Stomach smooth muscle (tissue), 2 donors: ENCODE measurements at regions not wholly inside any gene's neighbourhood (a gene's known extent, or its start where the extent isn't known, plus 50 kb on each side); places are given as distances from the start of the nearest gene placed in this dataset.

Experiments
- H3K27ac ChIP-seq: one replicate; pipeline ENCODE4 v1.7.0; 2013; ENCODE audit warnings: mild to moderate bottlenecking, low read length, inconsistent platforms
- H3K27me3 ChIP-seq, 2 donors: one replicate each; pipeline ENCODE4 v1.7.0; 2013; ENCODE audit warnings: low read length in 2 of 2; ENCODE audit not compliant: insufficient read depth in 2 of 2, control insufficient read depth in 1 of 2
- H3K36me3 ChIP-seq, 2 donors: one replicate each; pipeline ENCODE4 v1.7.0; 2013; ENCODE audit warnings: low read length in 2 of 2; ENCODE audit not compliant: control insufficient read depth in 2 of 2, insufficient read depth in 2 of 2
- H3K4me1 ChIP-seq: one replicate; pipeline ENCODE4 v1.7.0; 2013; ENCODE audit warnings: low read length; ENCODE audit not compliant: control insufficient read depth, insufficient read depth
- H3K4me3 ChIP-seq, 2 donors: one replicate each; pipeline ENCODE4 v1.7.0; 2013; ENCODE audit warnings: low read length in 2 of 2
- H3K9ac ChIP-seq, 2 donors: one replicate each; pipeline ENCODE4 v1.7.0; 2013; ENCODE audit warnings: low read length in 2 of 2, mild to moderate bottlenecking in 1 of 2
- H3K9me3 ChIP-seq, 2 donors: one replicate each; pipeline ENCODE4 v1.7.0; 2013; ENCODE audit warnings: low read length in 2 of 2; ENCODE audit not compliant: control insufficient read depth in 2 of 2
- donor health status: healthy.
- donor health status: Pancreatic carcinoma.

DNA sequence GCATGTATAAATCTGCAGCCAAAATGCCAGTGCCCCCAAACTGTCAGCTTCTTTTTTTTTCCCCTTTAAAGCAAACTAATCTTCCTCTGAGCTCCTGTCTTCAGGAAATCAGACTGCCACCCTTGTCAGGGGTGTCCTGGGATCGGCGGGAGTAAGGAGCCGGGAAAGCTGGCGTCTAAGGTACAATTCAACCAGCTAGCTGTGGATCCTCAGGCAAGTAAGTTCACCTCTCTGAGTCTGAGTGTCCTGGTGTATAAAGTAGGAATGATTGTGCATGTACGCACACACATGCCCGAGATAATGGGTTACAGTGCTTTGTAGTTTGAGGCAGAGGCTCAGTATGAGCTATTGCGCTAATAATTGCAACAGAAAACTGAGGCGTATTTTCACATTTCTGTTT, 98.3 kb downstream of the ANKRD60 start:
- H3K9me3 ChIP-seq: peaks cover 3 to 5% of the 10 kb centered on the region in 2 donors
- H3K36me3 ChIP-seq: no peaks in the 10 kb centered on the region
- peaks cover 7% of the 10 kb centered on the region for H3K4me1 ChIP-seq
- peaks cover 0 to 6% of the 10 kb centered on the region in 2 donors for H3K27me3 ChIP-seq
- H3K4me3 ChIP-seq: no peak overlapping the region
- H3K9ac ChIP-seq: no peak overlapping the region
- H3K27ac ChIP-seq: no peak overlapping the region

DNA sequence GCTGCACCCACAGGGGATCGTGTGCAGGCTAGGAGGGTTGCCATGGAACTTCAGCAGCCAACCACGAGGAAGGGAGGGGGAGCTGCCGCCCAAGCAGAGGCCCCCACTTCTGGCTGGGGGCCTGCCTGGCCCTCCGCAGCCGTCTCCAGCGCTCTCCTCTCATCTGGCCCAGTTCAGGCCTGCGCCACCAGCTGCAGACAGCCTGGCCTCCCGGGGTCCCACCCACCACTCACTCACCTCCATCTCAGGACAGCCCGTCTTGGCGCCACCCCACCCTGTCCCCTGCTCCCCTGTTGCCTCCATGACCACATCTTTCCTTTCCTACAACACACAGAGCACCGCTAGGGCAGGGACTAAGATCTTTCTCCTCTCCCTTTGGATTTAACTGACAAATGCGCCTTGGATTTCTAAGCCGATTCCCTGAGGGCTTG, 98.7 kb downstream of the ANKRD60 start:
- H3K9me3 ChIP-seq: peaks cover 4 to 7% of the 10 kb centered on the region in 2 donors
- peaks cover 0 to 5% of the 10 kb centered on the region in 2 donors for H3K27me3 ChIP-seq
- H3K4me1 ChIP-seq: peaks cover 7% of the 10 kb centered on the region
- no peaks in the 10 kb centered on the region for H3K36me3 ChIP-seq
- H3K4me3 ChIP-seq: no peak overlapping the region
- no peak overlapping the region for H3K27ac ChIP-seq
- no peak overlapping the region for H3K9ac ChIP-seq

DNA sequence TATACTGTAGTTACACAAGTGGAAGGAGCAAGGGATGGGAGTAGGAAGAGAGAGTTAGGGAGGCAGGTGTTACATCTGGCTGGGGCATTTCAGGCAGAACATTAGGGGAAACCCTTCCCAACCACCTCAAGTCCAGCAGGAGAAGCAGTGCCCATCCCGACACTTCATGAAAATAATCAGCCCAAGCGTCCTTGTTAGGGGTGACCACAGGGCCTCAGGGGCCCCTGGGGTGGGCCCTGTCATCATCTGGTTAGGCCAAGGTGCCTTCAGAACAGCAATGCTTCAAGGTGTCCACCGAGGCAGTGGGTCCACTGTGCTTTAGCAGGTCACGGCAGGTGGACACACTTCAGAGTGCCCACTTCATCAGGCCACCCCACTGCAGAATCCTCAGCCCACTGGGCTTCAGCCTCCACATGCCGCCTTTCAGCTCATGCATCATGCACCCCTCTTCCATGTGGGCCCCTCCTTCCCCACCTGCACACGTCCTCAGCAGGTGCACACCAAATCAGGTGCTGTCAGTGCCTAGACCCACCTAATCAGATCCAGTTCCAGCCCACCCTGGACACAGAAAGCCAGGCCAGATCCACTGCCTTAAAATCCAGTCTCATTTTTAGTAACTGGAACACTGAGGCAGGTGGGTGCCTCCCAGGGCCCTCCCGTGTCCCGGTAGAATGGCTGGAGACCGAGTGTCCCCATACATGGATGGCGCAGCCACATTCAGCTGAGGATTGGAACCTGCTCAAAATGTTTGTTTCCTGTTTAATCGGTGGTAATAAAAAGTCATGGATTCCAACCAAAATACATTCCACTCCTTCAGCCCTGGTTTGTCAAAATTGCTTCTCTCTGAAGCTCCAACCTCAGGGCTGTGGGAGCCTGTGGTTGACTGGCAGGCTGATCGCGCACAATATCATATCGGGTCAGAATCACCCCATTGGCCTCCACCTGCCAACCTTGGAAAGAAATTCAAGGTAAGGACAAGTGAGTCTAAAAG, 99.5 kb downstream of the ANKRD60 start:
- Histone ChIP-seq H3K9ac (no peak overlapping the region), H3K27me3 (peaks cover 0 to 5% of the 10 kb centered on the region in 2 donors), H3K36me3 (no peaks in the 10 kb centered on the region), H3K4me1 (peaks cover 7% of the 10 kb centered on the region), H3K9me3 (peaks cover 4 to 14% of the 10 kb centered on the region in 2 donors), H3K4me3 (no peak overlapping the region), H3K27ac (no peak overlapping the region)

DNA sequence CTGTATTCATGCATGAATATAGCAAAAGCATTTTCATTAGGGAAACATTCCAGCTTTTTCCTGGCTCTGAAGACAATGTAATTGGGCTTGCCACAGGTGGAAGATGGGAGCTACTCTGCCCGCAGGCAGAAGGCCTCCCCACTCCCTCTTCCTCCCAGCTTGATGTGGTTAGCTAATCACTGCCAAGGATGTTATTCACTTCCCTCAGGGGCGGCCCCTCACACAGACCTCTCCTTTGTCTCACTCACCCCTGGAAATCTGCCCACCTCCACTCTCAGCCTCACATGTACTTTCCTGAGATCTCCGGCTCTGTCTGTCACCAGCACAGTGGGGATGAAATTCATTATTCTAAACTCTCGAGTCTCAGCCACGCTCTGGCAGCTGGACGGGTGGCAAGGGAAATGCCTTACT, 100.7 kb downstream of the ANKRD60 start:
- H3K27me3 ChIP-seq: peaks cover 0 to 3% of the 10 kb centered on the region in 2 donors
- no peak overlapping the region for H3K27ac ChIP-seq
- H3K36me3 ChIP-seq: no peaks in the 10 kb centered on the region
- no peak overlapping the region for H3K4me3 ChIP-seq
- no peak overlapping the region for H3K9ac ChIP-seq
- H3K9me3 ChIP-seq: peaks cover 4 to 15% of the 10 kb centered on the region in 2 donors
- H3K4me1 ChIP-seq: peaks cover 7% of the 10 kb centered on the region

DNA sequence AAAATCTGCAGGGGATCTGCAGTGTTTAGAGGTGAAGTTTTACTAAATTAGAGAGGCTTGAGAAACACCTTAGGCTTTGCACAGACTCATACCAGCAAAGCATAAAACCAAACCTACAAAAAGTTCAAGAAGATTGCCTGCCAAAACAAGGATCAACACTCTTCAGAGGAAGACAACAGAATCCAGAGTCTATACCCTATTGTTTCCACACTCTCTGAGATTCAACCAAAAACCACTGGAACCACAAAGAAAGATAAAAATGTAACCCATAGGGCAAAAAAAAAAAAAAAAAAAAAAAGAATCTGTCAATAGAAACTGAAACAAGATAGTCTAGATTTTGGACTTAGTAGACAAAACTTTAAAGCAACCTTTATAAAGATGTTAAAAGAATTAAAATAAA, 102.7 kb downstream of the ANKRD60 start:
- Histone ChIP-seq H3K36me3 (no peaks in the 10 kb centered on the region), H3K4me3 (no peak overlapping the region), H3K27ac (no peak overlapping the region), H3K4me1 (peaks cover under 1% of the 10 kb centered on the region), H3K9ac (no peak overlapping the region), H3K9me3 (peaks cover 4 to 15% of the 10 kb centered on the region in 2 donors), H3K27me3 (peaks cover 0 to 2% of the 10 kb centered on the region in 2 donors)

DNA sequence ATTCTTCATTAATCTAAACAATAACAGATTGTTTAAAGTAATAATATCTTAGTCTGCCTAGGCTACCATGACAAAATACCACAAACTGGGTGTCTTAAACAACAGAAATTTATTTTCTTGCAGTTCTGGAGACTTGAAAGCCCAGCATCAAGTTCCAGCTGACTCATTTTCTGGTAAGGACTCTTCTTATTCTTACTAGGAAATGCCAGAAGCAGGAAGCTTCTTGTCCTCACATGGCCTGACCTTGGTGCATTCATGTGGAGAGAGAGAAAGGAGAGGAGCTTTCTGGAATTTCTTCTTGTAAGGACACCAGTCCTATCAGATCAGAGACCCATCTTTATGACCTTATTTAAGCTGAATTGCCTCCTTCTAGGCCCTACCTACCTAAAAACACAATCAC, 110.5 kb downstream of the ANKRD60 start:
- Histone ChIP-seq H3K4me1 (no peaks in the 10 kb centered on the region), H3K4me3 (no peak overlapping the region), H3K9ac (no peak overlapping the region), H3K27me3 (no peaks in the 10 kb centered on the region), H3K27ac (no peak overlapping the region), H3K36me3 (no peaks in the 10 kb centered on the region), H3K9me3 (peaks cover 2 to 6% of the 10 kb centered on the region in 2 donors)

DNA sequence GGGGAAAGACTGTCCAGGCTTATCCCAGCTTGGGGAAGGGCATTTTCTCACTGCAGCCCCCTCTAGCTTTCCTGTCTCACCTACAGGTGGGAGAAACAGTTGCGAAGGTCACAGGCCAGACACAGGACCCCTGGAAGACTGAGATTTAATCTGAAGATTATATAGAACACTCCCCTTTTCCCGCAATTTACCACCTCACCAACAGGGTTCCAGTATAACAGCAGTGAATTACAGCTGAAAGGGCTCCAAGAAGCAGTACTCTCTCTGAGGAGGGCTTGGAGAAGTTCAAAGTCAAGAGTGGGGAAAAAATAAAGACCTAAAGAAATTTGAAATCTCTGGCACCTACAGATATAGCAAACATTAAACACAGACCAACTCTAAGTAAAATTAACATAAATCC, 111.9 kb downstream of the ANKRD60 start:
- no peak overlapping the region for H3K4me3 ChIP-seq
- no peak overlapping the region for H3K27ac ChIP-seq
- no peaks in the 10 kb centered on the region for H3K27me3 ChIP-seq
- peaks cover 2 to 6% of the 10 kb centered on the region in 2 donors for H3K9me3 ChIP-seq
- no peak overlapping the region for H3K9ac ChIP-seq
- H3K36me3 ChIP-seq: no peaks in the 10 kb centered on the region
- no peaks in the 10 kb centered on the region for H3K4me1 ChIP-seq

DNA sequence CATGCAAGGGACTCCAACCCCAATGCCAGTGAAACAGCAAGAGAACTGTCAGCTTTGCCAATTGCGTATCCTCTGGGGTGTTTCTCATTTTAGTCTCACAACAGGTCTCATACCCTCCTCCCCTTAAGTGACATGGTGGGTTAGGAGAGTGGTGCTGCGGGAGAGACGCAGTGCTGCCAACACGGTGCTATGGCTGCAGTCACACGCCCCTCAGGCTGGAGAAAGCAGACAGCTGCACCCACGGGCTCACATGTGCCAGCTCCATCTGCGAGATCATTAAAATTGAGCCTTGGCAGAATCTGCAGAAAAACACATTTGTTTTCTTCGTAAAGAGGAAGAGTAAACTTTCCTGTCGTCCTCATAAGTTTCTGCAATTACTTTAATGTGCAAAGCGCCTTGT, 114.7 kb downstream of the ANKRD60 start:
- H3K36me3 ChIP-seq: no peaks in the 10 kb centered on the region
- no peaks in the 10 kb centered on the region for H3K27me3 ChIP-seq
- H3K9ac ChIP-seq: no peak overlapping the region
- H3K4me3 ChIP-seq: no peak overlapping the region
- H3K9me3 ChIP-seq: peaks cover 2 to 6% of the 10 kb centered on the region in 2 donors
- H3K27ac ChIP-seq: no peak overlapping the region
- H3K4me1 ChIP-seq: no peaks in the 10 kb centered on the region

DNA sequence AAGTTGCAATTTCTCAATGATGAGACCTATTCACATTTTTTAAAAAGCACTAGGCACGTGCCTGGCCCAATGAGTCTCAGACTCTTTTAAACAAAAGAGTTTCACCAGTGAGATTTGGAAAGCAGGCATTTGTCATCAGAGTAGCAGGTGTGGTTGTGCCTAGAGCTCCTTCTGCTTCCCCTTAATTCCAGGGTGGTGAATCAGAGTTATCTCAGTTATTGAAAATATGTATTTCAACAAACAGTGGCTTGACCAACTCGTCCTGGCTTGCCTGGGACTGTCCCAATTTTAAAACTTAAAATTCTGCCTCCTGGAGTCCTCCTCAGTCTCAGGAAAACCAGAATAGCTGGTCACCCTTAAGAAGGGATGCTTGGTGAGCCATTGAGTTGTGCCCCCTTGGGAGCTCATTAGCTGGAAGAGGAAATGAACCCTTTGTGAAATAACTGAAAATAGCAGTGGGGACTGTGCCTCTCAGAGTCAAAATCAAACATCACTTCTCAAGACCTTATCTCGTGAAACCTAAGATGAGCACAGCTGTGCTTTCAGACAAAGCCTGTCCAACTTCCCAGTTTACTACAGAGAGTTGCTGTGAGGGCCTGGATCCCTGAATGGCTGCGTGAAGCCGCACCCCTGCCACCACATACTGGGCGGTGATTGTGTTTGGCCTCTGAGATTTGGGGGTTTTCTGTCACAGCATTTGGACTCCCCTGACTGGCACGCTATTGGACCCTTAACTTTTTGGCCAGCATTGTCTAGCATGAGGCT, 116.3 kb downstream of the ANKRD60 start:
- Histone ChIP-seq H3K9ac (no peak overlapping the region), H3K4me3 (no peak overlapping the region), H3K36me3 (no peaks in the 10 kb centered on the region), H3K9me3 (peaks cover 2 to 3% of the 10 kb centered on the region in 2 donors), H3K27ac (no peak overlapping the region), H3K27me3 (no peaks in the 10 kb centered on the region), H3K4me1 (no peaks in the 10 kb centered on the region)

DNA sequence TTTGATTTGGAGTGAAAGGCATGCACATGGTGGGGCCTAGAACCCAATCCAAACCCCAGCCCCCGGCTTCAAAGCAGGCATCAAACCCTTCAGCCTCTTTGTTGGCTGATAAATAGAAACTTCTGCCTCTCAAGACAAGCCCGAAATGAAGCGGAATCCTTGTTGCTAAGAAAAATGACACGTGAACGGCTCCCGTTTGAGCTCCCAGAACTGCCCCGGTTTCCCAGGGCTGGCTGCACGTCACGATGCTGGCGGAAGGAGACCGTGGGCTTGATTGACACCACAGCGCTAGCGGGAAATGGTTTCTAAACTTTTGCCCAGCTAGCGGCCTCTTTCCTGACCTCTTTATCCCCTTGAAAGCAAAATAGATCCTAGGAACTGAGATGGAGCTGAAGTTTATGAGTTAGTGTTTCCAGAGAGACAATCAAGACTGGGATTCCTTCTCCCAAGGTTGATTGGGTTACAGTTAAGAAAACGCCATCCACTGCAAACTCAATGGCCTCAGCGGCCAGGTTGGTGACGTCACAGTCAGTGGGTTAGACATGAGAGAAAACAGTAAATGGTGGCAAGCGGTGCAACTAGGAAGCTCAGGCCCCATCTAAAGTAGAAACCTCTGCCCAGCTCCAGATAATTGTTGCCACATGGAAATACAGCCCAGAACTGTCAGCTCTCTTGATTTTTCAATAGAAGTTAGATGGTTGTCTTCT, 117.0 kb downstream of the ANKRD60 start:
- Histone ChIP-seq H3K9me3 (peaks cover 2 to 3% of the 10 kb centered on the region in 2 donors), H3K4me3 (no peak overlapping the region), H3K36me3 (no peaks in the 10 kb centered on the region), H3K27me3 (no peaks in the 10 kb centered on the region), H3K9ac (no peak overlapping the region), H3K4me1 (no peaks in the 10 kb centered on the region), H3K27ac (no peak overlapping the region)
